ENCODE measurements at regions not wholly inside any gene's neighbourhood (a gene's known extent, or its start where the extent isn't known, plus 50 kb on each side); places are given as distances from the start of the nearest gene placed in this dataset.

DNA sequence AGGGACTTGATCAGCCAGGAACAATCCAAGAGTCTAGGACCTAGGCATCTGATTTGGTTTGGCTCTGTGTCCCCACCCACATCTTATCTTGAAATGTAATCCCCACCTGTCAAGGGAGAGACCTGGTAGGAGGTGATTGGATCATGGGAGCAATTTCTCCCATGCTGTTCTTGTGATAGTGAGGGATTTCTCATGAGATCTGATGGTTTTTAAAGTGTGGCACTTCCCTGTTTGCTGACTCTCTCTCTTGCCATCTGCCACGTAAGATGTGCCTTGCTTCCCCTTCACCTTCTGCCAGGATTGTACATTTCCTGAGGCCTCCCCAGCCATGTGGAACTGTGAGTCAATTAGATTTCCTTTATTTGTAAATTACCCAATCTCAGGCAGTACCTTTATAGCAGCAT, 201.7 kb upstream of the ACTBL2 start:
- TF ChIP-seq YY1 (IDR thresholded peaks at IDR 0.05; ENCODE audit: insufficient read depth, insufficient read length) = no peak
- no peak for TF ChIP-seq ZNF274 (IDR thresholded peaks at IDR 0.05; ENCODE audit: low read depth, low read length)
- no peak for TF ChIP-seq SUZ12 (IDR thresholded peaks at IDR 0.05; ENCODE audit: extremely low read depth, insufficient read depth, insufficient read length)
